NCI-H146 (cell line): ENCODE measurements at regions not wholly inside any gene's neighbourhood (a gene's known extent, or its start where the extent isn't known, plus 50 kb on each side); places are given as distances from the start of the nearest gene placed in this dataset.
A peak's percentile ranks its signal among the peaks of the same experiment; 100 is the strongest.
"Not testable (repeated sequence)": the region's sequence is repeated elsewhere in the genome, so short reads cannot be mapped to it uniquely, and the experiment has no call there.

Experiments used
- DNase-seq: peaks from one replicate; lab custom pipeline; 2025; lab: John Stamatoyannopoulos, UW

DNA sequence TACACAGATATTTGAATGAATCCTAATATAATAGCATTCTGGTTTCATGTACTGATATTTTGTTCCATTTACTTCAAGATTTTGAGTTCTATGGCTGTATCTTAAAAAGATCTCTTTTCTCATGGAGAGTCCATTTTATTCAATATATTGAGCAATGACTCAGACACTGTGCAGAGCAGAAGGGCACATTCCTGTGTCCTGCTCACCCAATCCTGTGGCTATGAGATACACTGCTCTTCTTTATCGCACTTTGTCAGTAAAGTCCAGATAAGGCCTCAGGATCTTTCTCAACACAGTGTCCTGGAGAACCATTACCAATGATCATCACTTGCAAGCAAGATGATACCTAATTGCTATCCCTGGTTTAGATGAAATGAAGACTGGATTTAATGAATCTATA is 155.0 kb downstream of the CYSLTR2 start:
- no peak for DNase-seq

GRCh38 chr13:48810013-48810412 is 156.3 kb downstream of the CYSLTR2 start:
- no peak for DNase-seq

- no peak for DNase-seq
These were observed 159.8 kb downstream of the CYSLTR2 start for GRCh38 chr13:48813518-48813917.

DNA sequence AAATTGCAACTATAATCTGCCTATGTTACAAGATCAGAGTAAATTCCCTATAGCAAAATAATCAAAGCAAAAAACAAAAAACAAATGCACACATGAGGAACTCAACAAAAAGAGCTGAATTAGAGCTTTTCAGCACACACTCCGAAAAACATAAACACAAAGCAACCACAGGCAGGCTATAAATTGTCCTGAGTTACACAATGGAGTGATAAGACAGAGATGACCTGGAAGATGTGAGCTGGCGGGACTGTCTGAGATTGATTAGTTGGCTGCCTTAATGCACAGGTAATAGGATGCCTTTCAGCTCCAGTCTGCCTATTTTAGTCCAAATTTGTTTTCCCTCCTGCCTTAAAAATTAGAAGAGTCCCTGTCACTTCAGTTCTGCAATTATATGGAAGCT is 159.0 kb upstream of the FNDC3A start:
- DNase-seq = no peak

GRCh38 chr13:48817166-48817802 is 158.4 kb upstream of the FNDC3A start:
- no peak for DNase-seq

- DNase-seq = no peak
These were observed 157.0 kb upstream of the FNDC3A start for GRCh38 chr13:48818495-48819356.

- no peak for DNase-seq
These were observed 156.3 kb upstream of the FNDC3A start for GRCh38 chr13:48819376-48819775.

DNA sequence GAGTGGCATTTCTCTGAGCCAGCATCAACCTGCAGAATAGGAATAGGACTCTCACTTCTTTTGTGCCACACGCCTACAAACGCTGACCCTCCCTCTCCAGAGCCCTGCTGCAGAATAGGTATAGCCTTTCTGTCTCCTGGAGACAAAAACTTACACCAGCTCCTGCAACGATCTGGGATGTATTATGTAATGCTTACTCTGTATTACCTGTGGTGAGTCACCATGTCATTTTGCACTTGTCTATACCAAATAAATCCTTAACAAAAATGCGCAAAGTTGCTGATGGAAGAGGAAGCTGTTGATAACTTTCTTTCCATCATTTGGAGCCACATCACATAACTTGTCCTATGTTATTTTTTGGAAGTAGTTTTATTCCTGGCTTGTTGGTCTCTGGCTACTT is 155.8 kb upstream of the FNDC3A start:
- no peak for DNase-seq

GRCh38 chr13:48823526-48823925 is 152.2 kb upstream of the FNDC3A start:
- DNase-seq = not testable (repeated sequence)

DNA sequence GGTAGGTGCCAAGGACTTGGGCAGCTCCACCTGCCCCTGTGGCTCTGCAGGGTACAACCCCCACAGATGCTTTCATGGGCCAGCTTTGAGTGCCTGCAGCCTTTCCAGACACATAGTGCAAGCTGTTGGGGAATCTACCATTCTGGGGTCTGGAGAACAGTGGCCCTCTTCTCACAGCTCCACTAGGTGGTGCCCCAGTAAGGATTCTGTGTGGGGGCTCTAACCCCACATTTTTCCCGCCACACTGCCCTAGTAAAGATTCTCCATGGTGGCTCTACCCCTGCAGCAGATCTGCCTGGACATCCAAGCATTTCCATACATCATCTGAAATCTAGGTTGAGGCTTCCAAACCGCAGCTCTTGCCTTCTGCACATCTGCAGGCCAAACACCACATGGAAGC is 149.7 kb upstream of the FNDC3A start:
- DNase-seq = no peak

GRCh38 chr13:48826922-48827454 is 148.7 kb upstream of the FNDC3A start:
- not testable (repeated sequence) for DNase-seq

- no peak for DNase-seq
These were observed 148.0 kb upstream of the FNDC3A start for GRCh38 chr13:48827709-48828108.

DNA sequence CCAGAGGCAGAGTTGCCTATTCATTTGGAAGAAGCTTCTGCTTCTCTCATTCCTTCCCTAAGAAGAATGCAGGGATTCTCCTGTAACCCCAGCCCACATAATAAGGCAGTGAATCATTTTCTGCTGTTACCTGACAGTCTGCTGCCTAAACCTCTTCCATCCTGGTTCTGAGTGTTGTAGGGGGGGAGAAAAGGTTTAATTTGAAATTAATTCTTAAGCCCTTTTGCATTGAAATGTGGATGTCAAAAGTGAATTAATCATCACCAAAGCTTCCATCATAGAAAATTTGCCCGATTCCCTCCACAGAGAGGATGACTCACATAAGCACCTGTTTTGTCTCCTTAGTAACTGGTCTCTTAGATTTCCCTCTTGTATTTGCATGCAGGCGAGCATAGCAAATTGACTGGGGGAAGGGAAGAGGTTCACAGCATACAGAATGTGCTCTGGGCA is 146.7 kb upstream of the FNDC3A start:
- peak; percentile 26 for DNase-seq

- DNase-seq = no peak
These were observed 146.2 kb upstream of the FNDC3A start for GRCh38 chr13:48829536-48829935.

DNA sequence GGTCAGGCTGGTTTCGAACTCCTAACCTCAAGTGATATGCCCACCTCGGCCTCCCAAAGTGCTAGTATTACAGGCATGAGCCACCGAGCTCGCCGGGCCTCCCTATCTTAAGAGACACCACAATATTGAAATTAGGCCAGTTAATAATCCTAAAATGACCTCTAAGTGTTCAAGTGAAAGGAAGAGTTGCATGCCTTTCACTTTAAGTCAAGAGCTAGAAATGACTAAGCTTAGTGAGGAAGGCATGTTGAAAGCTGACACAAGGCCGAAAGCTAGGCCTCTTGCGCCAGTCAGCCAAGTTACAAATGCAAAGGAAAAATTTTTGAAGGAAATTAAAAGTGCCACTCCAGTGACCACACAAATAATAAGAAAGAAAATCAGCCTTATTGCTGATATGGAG is 144.5 kb upstream of the FNDC3A start:
- no peak for DNase-seq

DNA sequence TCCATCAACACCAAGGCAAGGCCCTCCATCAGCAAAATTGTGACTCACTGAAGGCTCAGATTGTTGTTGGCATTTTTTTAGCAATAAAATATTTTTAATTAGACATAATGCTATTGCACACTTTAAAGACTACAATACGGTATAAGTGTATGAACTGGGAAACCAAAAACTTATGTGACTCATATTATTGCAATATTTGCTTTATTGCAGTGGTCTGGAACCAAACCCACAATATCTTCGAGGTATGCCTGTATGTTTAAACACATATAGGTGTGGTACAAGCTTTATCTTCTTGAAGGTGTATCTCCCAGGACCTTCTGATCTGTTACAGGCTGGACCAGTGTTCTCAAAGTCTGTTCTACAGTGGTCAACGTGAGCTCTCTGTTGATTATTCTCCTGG is 142.3 kb upstream of the FNDC3A start:
- DNase-seq = no peak

DNA sequence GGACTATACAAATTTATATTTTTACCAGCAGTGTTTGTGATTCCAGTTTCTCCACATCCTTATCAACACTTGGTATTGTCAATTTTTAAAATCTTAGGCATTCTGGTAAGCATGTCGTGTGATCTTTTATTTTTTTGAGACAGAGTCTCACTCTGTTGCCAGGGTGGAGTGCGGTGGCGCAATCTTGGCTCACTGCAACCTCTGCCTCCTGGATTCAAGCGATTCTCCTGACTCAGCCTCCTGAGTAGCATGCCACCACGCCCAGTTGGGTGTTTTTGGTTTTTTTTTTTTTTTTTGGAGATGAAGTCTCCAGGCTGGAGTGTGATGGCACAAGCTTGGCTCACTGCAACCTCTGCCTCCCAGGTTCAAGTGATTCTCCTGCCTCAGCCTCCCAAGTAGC is 140.4 kb upstream of the FNDC3A start:
- DNase-seq = not testable (repeated sequence)

- no peak for DNase-seq
These were observed 137.3 kb upstream of the FNDC3A start for GRCh38 chr13:48838193-48838973.

DNA sequence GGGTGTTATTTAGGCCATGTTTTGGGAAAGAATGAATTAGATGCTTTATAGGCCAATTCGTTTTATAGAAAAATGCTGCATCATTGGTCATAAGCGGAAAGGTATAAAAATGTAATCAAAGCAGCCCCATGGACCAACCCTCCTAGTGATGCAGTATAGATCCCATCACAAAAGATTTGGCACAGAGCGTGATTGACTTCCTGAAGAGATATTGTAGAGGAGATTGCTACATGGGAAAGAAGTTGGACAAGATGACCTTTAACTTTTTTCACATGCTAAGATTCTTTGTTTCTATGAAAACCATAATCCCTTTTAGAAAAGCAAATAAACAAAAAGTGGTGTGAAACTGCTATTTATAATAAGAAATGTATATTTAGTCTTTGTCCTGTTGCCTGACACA is 136.5 kb upstream of the FNDC3A start:
- DNase-seq = no peak

- DNase-seq = no peak
These were observed 135.3 kb upstream of the FNDC3A start for GRCh38 chr13:48840366-48840765.

DNA sequence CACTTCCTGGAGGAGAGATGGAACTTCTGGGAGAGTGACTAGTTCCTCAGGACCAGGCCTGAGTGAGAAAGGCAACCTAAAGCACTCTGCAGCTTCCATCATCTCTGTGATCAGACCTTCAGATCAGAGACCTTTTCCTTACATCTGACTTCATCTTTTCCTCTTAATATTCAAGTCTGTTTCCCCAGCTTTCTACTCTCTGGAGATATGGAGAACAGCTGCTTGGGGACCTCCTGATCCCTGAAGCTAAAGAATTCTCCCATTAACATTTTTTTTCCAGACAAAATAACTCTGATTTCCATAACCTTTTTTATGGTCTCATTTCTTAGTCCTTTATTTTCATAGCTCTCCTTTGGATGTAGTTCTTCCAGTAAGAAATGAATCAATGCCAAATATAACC is 133.4 kb upstream of the FNDC3A start:
- DNase-seq = no peak

DNA sequence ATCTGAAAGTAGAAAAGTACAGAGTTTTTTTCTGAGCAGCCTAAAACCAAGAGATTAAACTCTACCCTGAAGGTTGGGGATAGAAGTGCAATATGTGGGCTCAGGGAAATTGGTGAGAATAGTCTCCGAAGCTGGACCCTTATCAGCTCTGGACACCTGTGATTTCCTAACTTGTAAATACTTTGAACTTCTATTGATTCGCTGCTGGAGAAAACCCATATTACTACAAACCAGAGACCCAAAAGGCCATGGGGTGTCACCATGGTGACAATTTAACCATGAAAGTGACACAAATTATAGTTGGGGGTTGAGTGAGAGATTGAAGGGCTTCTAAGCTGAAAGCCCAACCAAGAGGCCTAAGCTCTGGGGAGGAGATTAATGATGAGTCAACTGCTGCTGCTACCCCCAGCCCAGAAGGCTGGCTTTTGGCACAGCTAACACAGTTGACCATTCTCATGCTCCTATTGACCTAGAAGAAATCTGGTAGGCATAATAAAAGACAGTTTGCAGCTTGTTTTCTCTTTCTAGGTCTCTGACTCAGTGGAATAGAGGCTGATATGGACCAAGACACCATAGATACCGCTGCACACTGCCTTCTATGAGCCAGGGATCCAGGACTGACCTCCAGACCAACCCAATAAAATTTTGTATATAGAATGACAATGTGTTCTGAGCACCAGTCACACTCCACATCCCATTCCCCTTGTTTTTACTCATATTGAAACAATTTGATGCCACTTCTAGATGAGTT is 131.9 kb upstream of the FNDC3A start:
- no peak for DNase-seq
